HG03066 (cell line): ENCODE measurements at regions not wholly inside any gene's neighbourhood (a gene's known extent, or its start where the extent isn't known, plus 50 kb on each side); places are given as distances from the start of the nearest gene placed in this dataset.
"Not testable (repeated sequence)": the region's sequence is repeated elsewhere in the genome, so short reads cannot be mapped to it uniquely, and the experiment has no call there.

Experiments used
- ATAC-seq: cut with Tn5 transposase; IDR thresholded peaks from one replicate; pipeline ENCODE4 v1.9.1; 2021; ENCODE audit warnings: low read depth; ENCODE audit not compliant: unreplicated experiment

DNA sequence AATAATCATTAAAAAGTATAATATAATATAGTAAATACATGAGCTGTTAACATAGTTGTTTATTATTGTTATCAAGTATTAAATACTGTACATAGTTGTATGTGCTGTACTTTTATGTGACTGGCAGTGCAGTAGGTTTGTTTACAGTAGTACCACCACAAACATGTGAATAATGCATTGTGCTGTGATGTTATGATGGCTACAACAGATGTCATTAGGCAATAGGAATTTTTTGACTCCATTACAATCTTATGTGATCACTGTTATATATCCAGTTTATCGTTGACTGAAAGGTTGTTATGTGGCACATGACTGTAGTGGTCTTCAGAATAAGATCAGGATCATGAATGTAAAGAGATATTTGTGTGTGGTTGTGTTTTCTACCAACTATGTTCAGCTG lies 577.8 kb downstream of the JRKL start:
- ATAC-seq, result no peak

DNA sequence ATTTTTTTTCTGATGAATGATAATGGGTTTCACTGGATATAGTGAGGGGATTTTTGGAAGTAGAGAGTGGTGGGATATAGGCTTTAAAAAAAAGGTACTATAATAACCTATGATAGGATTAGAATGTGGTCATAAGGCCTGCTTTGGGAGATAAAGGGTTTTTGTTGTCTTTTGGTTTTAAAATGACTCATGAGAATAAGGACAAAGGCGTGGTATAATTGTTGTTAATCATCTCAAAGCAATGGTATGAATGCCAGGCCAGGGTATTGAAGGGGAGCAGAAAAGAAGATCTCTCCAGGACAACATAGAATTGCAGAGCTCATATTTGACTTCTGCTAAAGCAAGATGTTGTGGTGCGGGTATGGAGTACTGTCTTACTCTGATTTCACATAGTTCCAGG lies 579.4 kb downstream of the JRKL start:
- no peak for ATAC-seq

DNA sequence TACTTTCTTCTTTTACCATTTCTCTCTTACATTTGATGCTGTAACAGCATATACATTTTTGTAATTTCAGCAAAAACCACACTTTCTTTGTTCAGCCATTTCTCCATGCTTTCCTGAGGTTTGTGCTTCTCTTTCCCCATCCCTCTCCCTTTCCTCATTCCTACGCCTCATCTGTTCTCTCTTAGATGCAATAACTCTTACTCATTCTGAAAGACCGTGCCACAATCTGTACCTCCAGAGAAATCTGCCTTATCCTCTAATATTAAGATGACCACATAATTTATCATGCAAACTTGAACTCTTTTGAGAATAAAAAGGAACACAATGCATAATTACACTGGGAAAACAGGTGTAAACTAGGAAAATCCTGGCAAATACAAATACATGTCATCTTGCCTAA lies 588.9 kb downstream of the JRKL start:
- ATAC-seq, result no peak

DNA sequence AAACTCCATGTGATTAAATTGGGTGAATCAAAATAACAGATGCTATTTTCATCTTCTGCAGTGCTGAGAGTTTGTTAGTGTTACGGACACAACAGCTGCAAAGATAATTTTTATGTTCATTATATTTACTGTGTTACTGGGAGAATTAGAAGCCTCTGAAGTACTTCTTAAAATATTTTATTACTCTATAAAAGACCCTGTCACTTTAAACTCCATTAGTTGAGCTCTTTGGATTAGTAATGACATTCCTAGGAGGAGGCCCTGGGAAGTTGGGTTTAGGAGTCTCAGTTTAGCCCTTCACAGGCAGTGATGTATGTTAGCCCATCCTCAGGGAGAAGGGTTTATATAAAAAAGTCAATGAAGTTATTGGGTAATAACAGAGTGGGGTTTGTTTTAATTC lies 596.7 kb downstream of the JRKL start:
- no peak for ATAC-seq

DNA sequence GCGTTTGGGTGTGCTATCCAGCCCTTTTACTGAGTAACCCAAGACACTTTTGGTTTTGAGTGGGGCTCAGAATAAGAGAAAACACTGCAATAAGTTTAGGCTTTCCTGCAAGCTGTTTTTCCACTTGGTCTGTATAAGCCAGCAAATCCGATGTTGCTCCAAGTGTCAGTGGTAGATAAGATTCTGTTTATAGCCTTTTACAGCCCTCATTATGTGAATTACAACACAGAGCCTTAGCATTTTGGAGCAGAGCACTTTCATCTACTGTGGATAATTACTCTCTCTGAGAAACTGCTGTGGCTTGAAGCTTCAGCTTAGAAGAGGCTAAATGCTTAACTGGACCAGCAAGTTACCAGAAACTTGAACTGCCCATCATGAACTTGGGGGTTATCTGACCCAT lies 601.1 kb downstream of the JRKL start:
- no peak for ATAC-seq

DNA sequence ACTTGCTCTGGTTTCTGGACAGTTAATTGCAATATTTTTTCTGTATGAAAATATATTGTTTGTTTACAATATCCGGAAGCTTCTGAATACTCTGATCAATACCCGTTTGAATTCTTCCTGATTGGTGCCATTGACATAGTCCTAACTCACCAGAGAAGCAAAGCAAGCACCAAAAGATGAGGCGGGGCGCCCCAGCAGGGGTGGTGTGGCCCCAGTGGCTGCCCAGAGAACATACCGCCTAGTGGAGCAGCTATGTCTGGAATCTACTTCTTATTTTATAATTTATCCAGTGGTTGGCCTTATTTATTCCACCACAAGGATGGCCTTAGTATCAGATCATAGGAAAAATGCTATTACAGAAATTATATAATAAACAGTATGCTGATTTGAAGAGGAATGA lies 610.7 kb downstream of the JRKL start:
- ATAC-seq, result no peak

DNA sequence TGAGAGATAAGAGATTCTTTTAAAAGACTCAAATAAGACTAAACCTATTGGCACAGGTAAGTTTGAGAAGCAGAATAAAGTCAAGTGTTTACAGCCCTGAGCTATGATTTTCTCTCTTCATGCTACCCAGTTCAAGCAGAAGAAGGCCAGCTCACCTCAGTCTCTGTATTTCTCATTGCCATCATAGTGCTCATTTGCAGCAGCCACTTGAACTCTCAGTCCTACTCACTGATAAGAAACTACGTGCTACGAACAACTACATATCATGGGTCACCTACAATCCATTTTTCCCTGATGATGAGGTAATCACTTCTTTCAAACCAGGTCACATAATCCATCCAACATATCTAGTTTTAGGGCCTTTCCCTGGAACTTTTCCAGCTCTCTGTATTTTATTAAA lies 617.5 kb downstream of the JRKL start:
- no peak for ATAC-seq

DNA sequence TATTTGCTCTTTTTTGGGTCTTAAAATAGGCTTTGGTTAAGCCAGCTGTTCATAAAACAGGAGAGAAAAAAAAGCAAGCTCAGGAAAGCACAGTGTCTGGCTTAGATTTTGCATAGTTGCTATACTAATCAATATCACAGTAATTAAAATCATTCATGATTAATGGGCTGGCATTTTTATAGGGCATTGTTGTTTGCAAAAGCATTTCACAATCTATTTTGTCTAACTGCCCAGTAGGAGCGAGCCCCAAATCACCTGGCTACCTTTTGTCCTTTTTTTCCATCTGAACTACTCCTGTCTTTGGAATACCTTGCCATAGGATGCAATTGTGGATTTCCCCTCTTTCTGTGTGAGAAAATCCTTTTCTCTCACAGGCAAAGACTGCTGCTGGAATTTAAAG lies 619.8 kb downstream of the JRKL start:
- no peak for ATAC-seq

DNA sequence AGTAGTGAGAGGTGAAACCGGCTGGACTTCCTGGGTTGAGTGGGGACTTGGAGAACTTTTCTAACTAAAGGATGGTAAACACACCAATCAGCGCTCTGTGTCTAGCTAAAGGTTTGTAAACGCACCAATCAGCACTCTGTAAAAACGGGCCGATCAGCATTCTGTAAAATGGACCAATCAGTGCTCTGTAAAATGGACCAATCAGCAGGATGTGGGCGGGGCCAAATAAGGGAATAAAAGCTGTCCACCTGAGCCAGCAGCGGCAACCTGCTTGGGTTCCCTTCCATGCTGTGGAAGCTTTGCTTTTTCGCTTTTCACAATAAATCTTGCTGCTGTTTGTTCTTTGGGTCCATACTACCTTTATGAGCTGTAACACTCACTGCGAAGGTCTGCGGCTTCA lies 621.2 kb downstream of the JRKL start:
- not testable (repeated sequence) for ATAC-seq

DNA sequence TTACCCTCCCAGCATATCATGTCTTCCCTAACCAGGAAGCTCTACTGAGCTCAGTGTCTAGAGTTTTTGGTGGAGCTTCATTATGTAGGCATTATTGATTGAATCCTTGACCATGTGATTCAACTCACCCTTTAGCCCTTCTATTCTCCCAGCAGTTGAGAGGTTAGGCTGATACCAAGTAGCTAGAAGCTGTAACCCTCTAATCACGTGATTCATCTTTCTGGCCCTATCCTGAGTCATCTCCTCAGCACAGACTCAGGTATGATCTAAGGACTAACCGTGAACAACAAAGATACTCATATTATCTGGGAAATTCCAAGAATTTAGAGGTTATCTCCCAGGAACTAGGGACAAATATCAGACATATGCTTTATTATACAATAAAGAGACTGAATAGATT lies 625.5 kb downstream of the JRKL start:
- ATAC-seq, result no peak

DNA sequence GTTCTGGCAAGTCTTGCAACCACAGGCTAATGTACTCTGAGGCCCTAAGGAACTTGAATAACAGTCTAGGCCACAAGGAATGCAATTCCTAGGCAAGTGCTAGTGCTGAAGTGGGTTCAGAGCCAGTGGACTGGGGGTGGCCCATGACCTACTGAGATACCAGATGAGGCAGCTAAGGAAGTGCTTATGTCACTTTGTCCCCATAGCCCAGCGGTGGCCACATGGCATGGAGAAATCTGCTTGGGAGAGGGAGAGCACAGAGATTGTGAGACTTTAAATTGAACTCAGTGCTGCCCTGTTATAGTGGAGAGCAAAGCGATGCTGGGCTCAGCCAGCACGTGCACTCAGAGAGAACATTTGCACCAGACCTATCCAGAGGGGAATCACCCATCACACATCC lies 629.5 kb downstream of the JRKL start:
- ATAC-seq, result no peak

DNA sequence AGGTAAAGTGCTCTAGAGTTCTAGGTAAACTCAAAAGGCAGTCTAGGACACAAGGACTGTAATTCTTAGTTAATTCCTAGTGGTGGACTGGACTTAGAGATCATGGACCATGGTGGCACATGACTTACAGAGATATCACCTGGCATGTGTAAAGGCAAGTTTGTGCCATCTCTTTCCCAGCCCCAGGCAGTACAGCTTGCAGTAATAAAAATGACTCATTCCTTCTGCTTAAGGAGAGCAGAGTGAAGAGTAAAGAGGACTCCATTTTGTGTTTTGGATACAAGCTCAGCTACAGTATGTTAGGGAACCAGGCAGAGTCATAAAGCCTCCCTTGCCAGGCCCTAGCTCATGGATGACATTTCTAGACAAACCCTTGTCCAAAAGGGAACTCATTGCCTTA lies 629.9 kb downstream of the JRKL start:
- no peak for ATAC-seq

DNA sequence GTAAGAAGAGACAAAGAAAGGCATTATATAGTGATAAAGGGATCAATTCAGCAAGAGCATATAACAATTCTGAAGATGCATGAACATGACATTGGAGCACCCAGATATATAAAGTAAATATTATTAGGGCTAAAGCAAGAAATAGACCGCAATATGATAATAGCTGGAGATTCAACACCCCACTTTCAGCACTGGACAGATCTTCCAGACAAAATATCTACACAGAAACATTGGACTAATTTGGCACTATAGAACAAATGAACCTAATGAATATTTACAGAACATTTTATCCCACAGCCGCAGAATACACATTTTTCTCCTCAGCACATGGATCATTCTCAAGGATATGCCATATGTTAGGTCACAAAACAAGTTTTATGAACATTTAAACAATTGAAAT lies 633.1 kb downstream of the JRKL start:
- ATAC-seq, result no peak

DNA sequence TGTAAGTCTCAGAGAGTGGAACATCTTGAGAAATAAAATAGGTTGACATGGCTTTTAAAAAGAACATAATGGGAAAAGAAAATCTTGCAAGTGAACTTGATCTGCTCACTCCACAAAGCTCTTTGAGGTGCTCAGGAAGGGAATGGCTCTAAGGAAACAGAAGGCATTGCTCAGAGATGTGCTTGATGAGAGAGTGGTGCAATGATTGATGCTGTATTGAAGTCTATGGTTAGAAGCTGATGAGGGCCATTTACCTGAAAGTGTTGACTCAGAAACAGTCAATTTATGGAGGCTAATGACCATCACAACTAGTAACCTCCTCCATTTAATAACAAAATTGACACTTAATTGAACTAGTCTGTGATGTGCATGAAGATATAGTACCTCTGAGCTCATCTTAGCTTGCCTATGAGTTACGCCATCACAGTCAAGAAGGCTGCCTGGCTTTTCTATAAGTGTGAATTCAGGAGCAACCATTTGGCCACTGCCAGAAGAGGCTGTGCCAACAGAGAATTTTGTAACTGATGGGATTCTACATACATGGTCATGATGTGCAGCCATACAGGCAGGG lies 639.1 kb downstream of the JRKL start:
- no peak for ATAC-seq

DNA sequence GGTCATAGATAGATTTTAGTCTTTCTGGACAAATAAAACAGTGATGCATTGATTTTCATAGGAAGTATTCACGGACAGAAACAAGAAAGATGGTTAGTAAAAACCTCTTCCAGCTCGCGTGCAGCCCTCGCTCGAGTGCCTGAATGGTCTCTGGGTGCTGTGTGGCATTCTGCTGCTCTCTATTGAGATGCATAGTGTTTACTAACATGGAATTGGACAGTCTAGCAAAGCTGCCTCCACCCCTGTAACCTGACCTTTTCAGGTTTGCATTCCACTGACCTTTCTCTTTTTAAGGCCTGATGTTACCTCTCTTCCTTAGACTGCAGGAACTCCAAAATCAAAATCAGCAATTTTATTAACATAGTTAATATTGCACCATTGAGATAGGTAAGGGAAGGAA lies 643.4 kb downstream of the JRKL start:
- no peak for ATAC-seq

DNA sequence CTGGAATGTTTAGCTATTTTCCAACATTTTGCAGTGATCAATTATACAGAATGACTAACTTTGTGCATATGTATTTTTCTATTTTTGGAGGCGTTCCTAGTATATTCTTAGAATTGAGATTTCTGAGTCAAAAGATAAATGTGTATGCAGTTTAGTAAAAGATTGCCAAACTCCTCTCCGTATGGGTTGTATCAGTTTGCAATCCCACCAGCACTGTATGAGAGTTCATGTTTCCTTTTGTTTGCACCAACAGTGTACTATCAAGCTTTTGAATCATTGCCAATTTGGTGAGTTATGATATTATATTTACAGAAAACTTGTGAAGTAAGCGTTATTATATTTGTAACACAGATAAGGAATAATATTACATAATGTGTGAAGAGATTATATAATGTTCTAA lies 658.7 kb downstream of the JRKL start:
- no peak for ATAC-seq

DNA sequence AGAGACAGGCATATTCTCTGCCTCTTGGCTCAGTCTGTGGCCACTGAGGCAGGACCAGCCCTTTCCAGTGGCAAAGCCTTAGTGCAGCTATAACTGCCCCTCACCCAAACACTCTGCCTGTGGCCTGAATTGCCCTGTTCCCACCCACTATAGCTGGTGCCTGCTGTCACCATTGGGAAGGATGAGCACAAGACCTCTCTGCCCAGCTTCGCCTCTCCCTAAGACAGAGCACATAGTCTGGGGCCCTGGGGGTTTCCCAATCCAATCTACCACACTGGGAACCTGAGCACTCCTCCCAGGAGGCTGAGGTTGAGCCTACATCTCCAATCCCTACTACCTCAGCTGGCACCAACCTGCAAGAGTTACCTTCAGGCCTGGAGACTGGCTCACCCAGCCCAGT lies 670.4 kb downstream of the JRKL start:
- no peak for ATAC-seq

DNA sequence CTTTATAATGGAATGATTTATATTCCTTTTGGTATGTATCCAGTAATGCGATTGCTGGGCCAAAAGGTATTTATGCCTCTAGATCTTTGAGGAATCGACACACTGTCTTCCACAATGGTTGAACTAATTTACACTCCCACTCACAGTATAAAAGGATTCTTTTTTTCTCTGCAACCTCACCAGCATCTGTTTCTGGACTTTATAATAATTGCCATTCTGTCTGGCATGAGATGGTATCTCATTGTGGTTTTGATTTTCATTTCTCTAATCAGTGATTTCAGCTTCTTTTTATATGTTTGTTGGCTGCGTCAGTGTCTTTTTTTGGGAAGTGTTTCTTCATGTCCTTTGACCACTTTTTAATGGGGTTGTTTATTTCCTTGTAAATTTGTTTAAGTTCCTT lies 679.3 kb downstream of the JRKL start:
- ATAC-seq, result no peak

DNA sequence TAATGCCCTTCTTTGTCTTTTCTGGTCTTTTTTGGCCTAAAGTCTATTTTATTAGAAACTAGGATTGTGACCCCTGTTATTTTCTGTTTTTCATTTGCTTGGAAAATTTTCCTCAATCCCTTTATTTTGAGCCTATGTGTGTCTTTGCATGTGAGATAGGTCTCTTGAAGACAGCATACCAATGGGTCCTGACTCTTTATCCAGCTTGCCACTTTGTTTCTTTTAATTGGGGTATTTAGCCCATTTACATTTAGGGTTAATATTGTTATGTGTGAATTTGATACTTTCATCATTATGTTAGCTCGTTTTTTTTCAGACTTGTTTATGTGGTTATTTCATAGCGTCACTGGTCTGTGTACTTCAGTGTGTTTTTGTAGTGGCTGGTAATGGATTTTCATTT lies 682.6 kb downstream of the JRKL start:
- ATAC-seq, result no peak

DNA sequence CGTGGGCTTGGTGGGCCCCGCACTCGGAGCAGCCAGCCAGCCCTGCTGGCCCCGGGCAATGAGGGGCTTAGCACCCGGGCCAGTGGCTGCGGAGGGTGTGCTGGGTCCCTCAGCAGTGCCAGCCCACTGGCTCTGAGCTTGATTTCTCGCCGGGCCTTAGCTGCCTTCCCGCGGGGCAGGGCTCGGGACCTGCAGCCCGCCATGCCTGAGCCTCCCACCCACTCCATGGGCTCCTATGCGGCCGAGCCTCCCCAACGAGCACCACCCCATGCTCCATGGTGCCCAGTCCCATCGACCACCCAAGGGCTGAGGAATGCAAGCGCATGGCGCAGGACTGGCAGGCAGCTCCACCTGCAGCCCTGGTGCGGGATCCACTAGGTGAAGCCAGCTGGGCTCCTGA lies 686.9 kb downstream of the JRKL start:
- ATAC-seq, result not testable (repeated sequence)

DNA sequence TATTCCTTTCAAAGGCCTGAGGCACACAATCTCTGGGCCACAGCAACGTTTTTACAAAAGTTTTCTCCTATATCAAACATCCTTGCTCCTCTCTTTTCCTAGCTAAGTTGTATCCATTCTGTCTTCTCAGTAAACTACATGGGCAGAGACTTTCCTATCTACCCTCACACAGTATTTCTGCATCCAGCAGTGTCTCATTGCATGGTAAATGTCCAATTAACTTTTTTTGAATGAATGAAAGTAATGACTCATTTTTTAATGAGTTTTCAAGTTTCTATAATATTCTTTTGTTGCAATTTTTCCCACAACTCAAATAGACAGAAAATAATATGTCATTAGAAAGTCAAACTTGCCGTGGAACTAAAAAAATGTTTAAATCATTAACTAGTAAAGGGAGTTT lies 688.6 kb downstream of the JRKL start:
- ATAC-seq, result no peak

DNA sequence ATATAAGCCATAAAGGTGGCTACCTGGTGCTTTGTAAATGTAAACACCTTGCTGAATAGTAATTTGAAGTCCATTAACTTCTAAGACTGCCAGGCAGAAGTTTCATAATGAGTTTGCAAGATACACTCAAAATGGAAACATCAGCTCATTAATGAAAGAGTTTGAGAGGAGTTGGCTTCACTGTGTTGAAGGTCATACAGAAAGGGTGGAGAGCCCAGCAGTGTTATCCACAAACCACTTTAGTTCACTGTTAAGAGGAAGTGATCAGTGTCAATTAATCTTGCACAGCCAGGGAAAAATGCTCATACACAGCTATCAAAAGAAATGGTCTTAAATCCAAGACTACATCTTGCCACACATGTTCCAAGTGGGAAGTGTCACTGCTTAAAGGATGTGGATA lies 689.4 kb downstream of the JRKL start:
- no peak for ATAC-seq

DNA sequence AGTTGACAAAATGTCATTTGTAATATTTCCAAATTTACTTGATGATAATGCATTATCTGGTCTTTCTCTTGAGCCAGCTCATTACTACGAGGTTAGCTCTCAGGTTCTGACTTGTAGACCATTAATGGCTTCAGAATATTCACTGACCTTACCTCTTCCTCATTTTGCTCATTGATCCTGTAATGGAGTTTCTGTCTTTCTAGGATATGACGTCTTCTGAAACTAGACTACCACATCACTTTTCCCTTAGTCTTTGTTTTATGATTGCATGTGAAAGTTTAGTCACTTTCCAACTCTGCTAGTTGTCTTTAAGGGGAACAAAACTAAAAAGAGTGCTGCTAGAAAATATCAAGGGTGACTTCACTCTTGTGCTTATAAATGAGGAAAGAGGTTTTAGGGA lies 697.6 kb downstream of the JRKL start:
- no peak for ATAC-seq
